A673 (cell line): ENCODE measurements at regions not wholly inside any gene's neighbourhood (a gene's known extent, or its start where the extent isn't known, plus 50 kb on each side); places are given as distances from the start of the nearest gene placed in this dataset.

Experiments
- EZH2 ChIP-seq: fragments of 200-600 bp; sonication (generic); IDR thresholded peaks from 2 replicates; pipeline ENCODE4 v1.6.1; 2017; ENCODE audit warnings: borderline replicate concordance, low read depth, mild to moderate bottlenecking, mixed read lengths, antibody characterized with exemption, low read length; ENCODE audit not compliant: poor library complexity, severe bottlenecking
- TF ChIP-seq, protein P1 (sequence below): fragments of 300-800, 200-600 bp; sonication (generic); conservative IDR thresholded peaks from 2 replicates; pipeline ENCODE4 v1.5.1; 2017; ENCODE audit warnings: low read depth, mild to moderate bottlenecking, antibody characterized with exemption, low read length, moderate library complexity, mixed read lengths

DNA sequence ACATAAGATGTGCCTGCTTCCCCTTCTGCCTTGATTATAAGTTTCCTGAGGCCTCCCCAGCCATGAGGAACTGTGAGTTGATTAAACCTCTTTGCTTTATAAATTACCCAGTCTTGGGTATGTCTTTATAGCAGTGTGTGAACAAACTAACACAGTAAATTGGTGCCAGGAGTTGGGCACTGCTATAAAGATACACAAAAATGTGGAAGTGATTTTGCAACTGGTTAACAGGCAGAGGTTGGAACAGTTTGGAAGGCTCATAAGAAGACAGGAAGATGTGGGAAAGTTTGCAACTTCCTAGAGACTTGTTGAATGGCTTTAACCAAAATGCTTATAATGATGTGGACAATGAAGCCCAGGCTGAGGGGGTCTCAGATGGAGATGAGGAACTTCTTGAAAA, 264.1 kb downstream of the DACT1 start:
- TF ChIP-seq, protein P1, sequence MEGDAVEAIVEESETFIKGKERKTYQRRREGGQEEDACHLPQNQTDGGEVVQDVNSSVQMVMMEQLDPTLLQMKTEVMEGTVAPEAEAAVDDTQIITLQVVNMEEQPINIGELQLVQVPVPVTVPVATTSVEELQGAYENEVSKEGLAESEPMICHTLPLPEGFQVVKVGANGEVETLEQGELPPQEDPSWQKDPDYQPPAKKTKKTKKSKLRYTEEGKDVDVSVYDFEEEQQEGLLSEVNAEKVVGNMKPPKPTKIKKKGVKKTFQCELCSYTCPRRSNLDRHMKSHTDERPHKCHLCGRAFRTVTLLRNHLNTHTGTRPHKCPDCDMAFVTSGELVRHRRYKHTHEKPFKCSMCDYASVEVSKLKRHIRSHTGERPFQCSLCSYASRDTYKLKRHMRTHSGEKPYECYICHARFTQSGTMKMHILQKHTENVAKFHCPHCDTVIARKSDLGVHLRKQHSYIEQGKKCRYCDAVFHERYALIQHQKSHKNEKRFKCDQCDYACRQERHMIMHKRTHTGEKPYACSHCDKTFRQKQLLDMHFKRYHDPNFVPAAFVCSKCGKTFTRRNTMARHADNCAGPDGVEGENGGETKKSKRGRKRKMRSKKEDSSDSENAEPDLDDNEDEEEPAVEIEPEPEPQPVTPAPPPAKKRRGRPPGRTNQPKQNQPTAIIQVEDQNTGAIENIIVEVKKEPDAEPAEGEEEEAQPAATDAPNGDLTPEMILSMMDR: no peak
- TF ChIP-seq EZH2: no peak
